ENCODE measurements at regions not wholly inside any gene's neighbourhood (a gene's known extent, or its start where the extent isn't known, plus 50 kb on each side); places are given as distances from the start of the nearest gene placed in this dataset.

GRCh38 chr7:25881317-25882037 lies 270.5 kb upstream of the NFE2L3 start:
- no peak for DNase-seq (ENCODE audit: low spot score in 2 of 2)
- WGBS, 2 donors, result 51 to 59% methylated on average over 14 of the region's 14 CpGs
- TF ChIP-seq POLR2A (IDR thresholded peaks at IDR 0.05) (no peak), CTCF (IDR thresholded peaks at IDR 0.05) (no peak)
- intact Hi-C loops (cut with DNase I; ENCODE audit: low total_unique reads), result no loop called here
- no peak overlapping the region for H3K4me3 ChIP-seq (ENCODE audit: low read depth, poor library complexity, severe bottlenecking)

- H3K4me3 ChIP-seq (ENCODE audit: low read depth, poor library complexity, severe bottlenecking), result no peak overlapping the region
- DNase-seq (ENCODE audit: low spot score in 2 of 2), result no peak
- 72 to 78% methylated on average over 13 of the region's 13 CpGs for WGBS, 2 donors
- intact Hi-C loops (cut with DNase I; ENCODE audit: low total_unique reads), result no loop called here
- TF ChIP-seq CTCF (IDR thresholded peaks at IDR 0.05), result no peak
- no peak for TF ChIP-seq POLR2A (IDR thresholded peaks at IDR 0.05)
Observed at GRCh38 chr7:25882151-25882773, 269.7 kb upstream of the NFE2L3 start.

GRCh38 chr7:25884265-25884828 lies 267.7 kb upstream of the NFE2L3 start:
- intact Hi-C loops (cut with DNase I; ENCODE audit: low total_unique reads), result no loop called here
- no peak overlapping the region for H3K4me3 ChIP-seq (ENCODE audit: low read depth, poor library complexity, severe bottlenecking)
- no peak for DNase-seq (ENCODE audit: low spot score in 2 of 2)
- no peak for TF ChIP-seq CTCF (IDR thresholded peaks at IDR 0.05)
- no peak for TF ChIP-seq POLR2A (IDR thresholded peaks at IDR 0.05)
- 70 to 73% methylated on average over 13 of the region's 13 CpGs for WGBS, 2 donors

GRCh38 chr7:25885057-25885576 lies 266.9 kb upstream of the NFE2L3 start:
- TF ChIP-seq CTCF (IDR thresholded peaks at IDR 0.05) (no peak), POLR2A (IDR thresholded peaks at IDR 0.05) (no peak)
- 83 to 84% methylated on average over 7 of the region's 7 CpGs for WGBS, 2 donors
- H3K4me3 ChIP-seq (ENCODE audit: low read depth, poor library complexity, severe bottlenecking), result no peak overlapping the region
- intact Hi-C loops (cut with DNase I; ENCODE audit: low total_unique reads), result no loop called here
- no peak for DNase-seq (ENCODE audit: low spot score in 2 of 2)

- no peak for DNase-seq (ENCODE audit: low spot score in 2 of 2)
- H3K4me3 ChIP-seq (ENCODE audit: low read depth, poor library complexity, severe bottlenecking), result no peak overlapping the region
- TF ChIP-seq POLR2A (IDR thresholded peaks at IDR 0.05) (no peak), CTCF (IDR thresholded peaks at IDR 0.05) (no peak)
- 83 to 85% methylated on average over 6 of the region's 6 CpGs for WGBS, 2 donors
- intact Hi-C loops (cut with DNase I; ENCODE audit: low total_unique reads), result no loop called here
Observed at GRCh38 chr7:25886387-25887240, 265.4 kb upstream of the NFE2L3 start.
